HG02623 (cell line): ENCODE measurements at regions not wholly inside any gene's neighbourhood (a gene's known extent, or its start where the extent isn't known, plus 50 kb on each side); places are given as distances from the start of the nearest gene placed in this dataset.
"Not testable (repeated sequence)": the region's sequence is repeated elsewhere in the genome, so short reads cannot be mapped to it uniquely, and the experiment has no call there.

Source experiments
- ATAC-seq: cut with Tn5 transposase; IDR thresholded peaks from one replicate; pipeline ENCODE4 v1.9.1; 2021; ENCODE audit warnings: moderate library complexity; ENCODE audit not compliant: unreplicated experiment

GRCh38 chr17:70426752-70427151, 257.4 kb downstream of the KCNJ2 start:
- ATAC-seq = no peak

- no peak for ATAC-seq
These were observed 265.5 kb downstream of the KCNJ2 start for GRCh38 chr17:70434536-70435490.

- ATAC-seq = no peak
These were observed 268.3 kb downstream of the KCNJ2 start for GRCh38 chr17:70437656-70438055.

GRCh38 chr17:70446446-70446845, 277.1 kb downstream of the KCNJ2 start:
- no peak for ATAC-seq

- ATAC-seq = no peak
These were observed 278.3 kb downstream of the KCNJ2 start for GRCh38 chr17:70447588-70447987.

GRCh38 chr17:70453075-70453474, 283.7 kb downstream of the KCNJ2 start:
- ATAC-seq = not testable (repeated sequence)

GRCh38 chr17:70454377-70454776, 285.0 kb downstream of the KCNJ2 start:
- no peak for ATAC-seq

- no peak for ATAC-seq
These were observed 285.6 kb downstream of the KCNJ2 start for GRCh38 chr17:70454908-70455307.

- no peak for ATAC-seq
These were observed 295.7 kb downstream of the KCNJ2 start for GRCh38 chr17:70464995-70465394.

GRCh38 chr17:70468661-70469060, 299.3 kb downstream of the KCNJ2 start:
- no peak for ATAC-seq

GRCh38 chr17:70473049-70473448, 303.7 kb downstream of the KCNJ2 start:
- ATAC-seq = no peak

- no peak for ATAC-seq
These were observed 307.0 kb downstream of the KCNJ2 start for GRCh38 chr17:70476368-70476767.

GRCh38 chr17:70478902-70479301, 309.6 kb downstream of the KCNJ2 start:
- no peak for ATAC-seq

- no peak for ATAC-seq
These were observed 310.4 kb downstream of the KCNJ2 start for GRCh38 chr17:70479779-70480178.

- ATAC-seq = no peak
These were observed 314.3 kb downstream of the KCNJ2 start for GRCh38 chr17:70483624-70484023.

GRCh38 chr17:70484050-70484449, 314.7 kb downstream of the KCNJ2 start:
- no peak for ATAC-seq

- no peak for ATAC-seq
These were observed 315.2 kb downstream of the KCNJ2 start for GRCh38 chr17:70484496-70484895.

- no peak for ATAC-seq
These were observed 323.0 kb downstream of the KCNJ2 start for GRCh38 chr17:70492368-70492767.

GRCh38 chr17:70493277-70493874, 324.0 kb downstream of the KCNJ2 start:
- ATAC-seq = no peak

- ATAC-seq = no peak
These were observed 329.3 kb downstream of the KCNJ2 start for GRCh38 chr17:70498631-70499030.

GRCh38 chr17:70499067-70499786, 329.9 kb downstream of the KCNJ2 start:
- no peak for ATAC-seq

- no peak for ATAC-seq
These were observed 334.1 kb downstream of the KCNJ2 start for GRCh38 chr17:70503449-70503848.
